ENCODE measurements at regions not wholly inside any gene's neighbourhood (a gene's known extent, or its start where the extent isn't known, plus 50 kb on each side); places are given as distances from the start of the nearest gene placed in this dataset.

DNA sequence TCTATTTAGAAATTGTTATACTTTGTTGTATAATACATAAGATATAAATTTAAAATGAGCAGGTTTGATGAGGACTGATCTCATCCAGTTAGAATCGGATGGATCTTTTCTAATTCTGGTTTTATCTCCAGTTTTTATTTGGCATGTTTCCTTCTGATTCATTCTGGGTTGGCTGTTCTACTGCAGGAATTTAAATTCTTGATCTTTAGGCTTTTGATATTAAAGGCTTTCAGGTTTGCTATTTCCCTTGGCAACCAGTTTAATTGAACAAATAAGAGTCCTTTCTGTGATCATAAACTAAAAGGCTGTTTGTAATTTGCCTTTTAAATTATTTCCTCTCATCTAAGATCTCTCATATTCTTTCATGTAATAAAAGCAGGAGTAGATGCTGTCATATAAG, 83.4 kb downstream of the PDE6H start:
- in situ Hi-C loops (cut with MboI; ENCODE audit: low sequenced_read_pairs): no loop called here
- no CpG with 5 or more reads among the region's 1 CpG for WGBS, 2 experiments (ENCODE audit: extremely low coverage in 2 of 2, insufficient read length in 1 of 2)
- H3K9ac ChIP-seq (ENCODE audit: low read depth, low read length): no peak overlapping the region

More for the DNA sequence above, 83.4 kb downstream of the PDE6H start:
- H4K5ac ChIP-seq (ENCODE audit: low read depth, low read length): no peak overlapping the region
- DNase-seq (no peak), ATAC-seq (ENCODE audit: low read depth) (no peak)
- no peak overlapping the region for H3K4me2 ChIP-seq (ENCODE audit: low read depth, low read length)
- POLR2A ChIA-PET (ENCODE audit: unreplicated experiment): no interaction called here
- H3K9me1 ChIP-seq (ENCODE audit: insufficient read depth, low read length): no peaks in the 10 kb centered on the region
- no peaks in the 10 kb centered on the region for H3K27me3 ChIP-seq (ENCODE audit: control insufficient read depth, insufficient read depth, low read length)
- dilution Hi-C loops (cut with HindIII; ENCODE audit: low sequenced_read_pairs, unreplicated experiment): no loop called here
- no peak overlapping the region for H3K18ac ChIP-seq (ENCODE audit: low read depth, low read length)
- H3K79me1 ChIP-seq (ENCODE audit: low read depth in 1 of 2, low read length in 2 of 2): no peaks in the 10 kb centered on the region
- CTCF ChIA-PET: no interaction called here
- H3K36me3 ChIP-seq (ENCODE audit: control insufficient read depth, insufficient read depth, low read length): no peaks in the 10 kb centered on the region
- H4K8ac ChIP-seq (ENCODE audit: low read depth in 2 of 2, low read length in 2 of 2): no peak overlapping the region
- no peaks in the 10 kb centered on the region for H4K20me1 ChIP-seq (ENCODE audit: insufficient read depth, low read length)
- no peak overlapping the region for H3K14ac ChIP-seq (replicated peaks; ENCODE audit: low read depth, low read length)
- no peak overlapping the region for H3K56ac ChIP-seq (ENCODE audit: extremely low read depth, insufficient read depth, low read length)
- no peak overlapping the region for H2BK5ac ChIP-seq (ENCODE audit: low read depth, low read length, poor library complexity, severe bottlenecking)
- no TSS peak for BruUV-seq (replicated peaks)
- no peak overlapping the region for H2BK15ac ChIP-seq (ENCODE audit: low read depth, low read length)
- H2AK9ac ChIP-seq (replicated peaks; ENCODE audit: low read depth, low read length, poor library complexity): no peak overlapping the region
- H3K4me3 ChIP-seq (ENCODE audit: insufficient read depth, low read depth, low read length): no peak overlapping the region
- H2BK20ac ChIP-seq (ENCODE audit: low read depth, low read length): no peak overlapping the region
- no peak overlapping the region for H3K23ac ChIP-seq (ENCODE audit: low read depth, low read length)
- no peak overlapping the region for H4K91ac ChIP-seq (ENCODE audit: insufficient read depth, low read depth, low read length)
- no peak overlapping the region for H2AK5ac ChIP-seq (ENCODE audit: low read depth, low read length)
- H2AFZ ChIP-seq (replicated peaks; ENCODE audit: low read length, poor library complexity): no peak overlapping the region
- H3K9me3 ChIP-seq (ENCODE audit: control insufficient read depth, insufficient read depth, low read length): no peaks in the 10 kb centered on the region
- H3K4ac ChIP-seq (ENCODE audit: low read depth, low read length): no peak overlapping the region
- H2BK120ac ChIP-seq (ENCODE audit: low read depth, low read length): no peak overlapping the region
- no peaks in the 10 kb centered on the region for H3K4me1 ChIP-seq (ENCODE audit: control insufficient read depth, insufficient read depth, low read length)
- TF ChIP-seq, protein P1, sequence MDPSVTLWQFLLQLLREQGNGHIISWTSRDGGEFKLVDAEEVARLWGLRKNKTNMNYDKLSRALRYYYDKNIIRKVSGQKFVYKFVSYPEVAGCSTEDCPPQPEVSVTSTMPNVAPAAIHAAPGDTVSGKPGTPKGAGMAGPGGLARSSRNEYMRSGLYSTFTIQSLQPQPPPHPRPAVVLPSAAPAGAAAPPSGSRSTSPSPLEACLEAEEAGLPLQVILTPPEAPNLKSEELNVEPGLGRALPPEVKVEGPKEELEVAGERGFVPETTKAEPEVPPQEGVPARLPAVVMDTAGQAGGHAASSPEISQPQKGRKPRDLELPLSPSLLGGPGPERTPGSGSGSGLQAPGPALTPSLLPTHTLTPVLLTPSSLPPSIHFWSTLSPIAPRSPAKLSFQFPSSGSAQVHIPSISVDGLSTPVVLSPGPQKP (IDR thresholded peaks at IDR 0.05; ENCODE audit: borderline replicate concordance, low read depth, low read length): no peak
- H3K27ac ChIP-seq (ENCODE audit: insufficient read depth, low read length): no peak overlapping the region
- intact Hi-C loops (cut with micrococcal nuclease): no loop called here
